GM13976 (cell line): ENCODE measurements at regions not wholly inside any gene's neighbourhood (a gene's known extent, or its start where the extent isn't known, plus 50 kb on each side); places are given as distances from the start of the nearest gene placed in this dataset.

Experiments
- DNase-seq: peaks from one replicate; pipeline ENCODE4 v3.0.0; 2012; ENCODE audit warnings: low spot score
- CTCF ChIP-seq: IDR thresholded peaks from 2 replicates; pipeline ENCODE4 v1.5.1; 2012; ENCODE audit warnings: borderline replicate concordance, mild to moderate bottlenecking; ENCODE audit not compliant: insufficient read depth; ENCODE audit errors: extremely low read depth, missing control alignments, control extremely low read depth
- in situ Hi-C: fragments of 300-500 bp; cut with MboI; formaldehyde crosslinking; loops from one replicate; pipeline ENCODE4 v1.12.0; 2022; ENCODE audit warnings: low sequenced_read_pairs, mixed read lengths, inconsistent platforms; ENCODE audit not compliant: unreplicated experiment

DNA sequence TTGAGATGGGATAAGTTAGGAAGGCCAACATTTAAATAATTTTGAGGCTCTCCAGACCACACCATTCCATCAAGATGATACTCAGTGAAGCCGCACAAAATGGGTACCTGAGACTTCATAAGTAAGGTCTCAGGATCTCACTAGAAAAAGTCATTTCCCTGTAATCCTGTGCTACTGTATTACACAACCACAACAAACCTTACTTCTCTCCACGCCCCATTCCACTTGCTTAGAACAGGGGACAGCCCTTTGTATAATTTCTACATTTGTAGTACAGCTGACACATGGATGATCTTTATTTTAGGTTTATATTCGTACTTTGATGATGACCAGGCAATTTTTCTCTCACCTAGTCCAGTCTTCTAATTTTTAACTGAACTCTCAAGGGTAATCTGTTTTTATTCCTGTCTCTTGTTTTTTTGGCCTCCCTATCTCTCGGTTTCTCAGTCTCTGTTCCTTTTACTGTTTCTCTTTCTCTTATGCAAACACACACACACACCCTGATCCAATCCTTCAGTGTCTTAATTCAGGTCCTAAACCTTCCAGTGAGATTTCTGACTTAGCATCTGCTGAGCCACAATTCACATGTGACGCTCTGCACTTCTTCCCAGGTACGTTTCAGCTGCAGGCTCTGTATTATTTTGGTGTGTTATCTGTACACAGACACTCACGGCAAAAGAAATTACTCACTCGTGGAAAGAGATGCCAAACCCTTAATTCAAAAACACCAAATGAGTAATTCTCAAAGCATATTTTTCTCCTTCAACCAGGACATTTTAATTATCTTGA lies 223.2 kb upstream of the THBS1 start:
- in situ Hi-C loops: no loop called here
- DNase-seq: no peak
- no peak for TF ChIP-seq CTCF

DNA sequence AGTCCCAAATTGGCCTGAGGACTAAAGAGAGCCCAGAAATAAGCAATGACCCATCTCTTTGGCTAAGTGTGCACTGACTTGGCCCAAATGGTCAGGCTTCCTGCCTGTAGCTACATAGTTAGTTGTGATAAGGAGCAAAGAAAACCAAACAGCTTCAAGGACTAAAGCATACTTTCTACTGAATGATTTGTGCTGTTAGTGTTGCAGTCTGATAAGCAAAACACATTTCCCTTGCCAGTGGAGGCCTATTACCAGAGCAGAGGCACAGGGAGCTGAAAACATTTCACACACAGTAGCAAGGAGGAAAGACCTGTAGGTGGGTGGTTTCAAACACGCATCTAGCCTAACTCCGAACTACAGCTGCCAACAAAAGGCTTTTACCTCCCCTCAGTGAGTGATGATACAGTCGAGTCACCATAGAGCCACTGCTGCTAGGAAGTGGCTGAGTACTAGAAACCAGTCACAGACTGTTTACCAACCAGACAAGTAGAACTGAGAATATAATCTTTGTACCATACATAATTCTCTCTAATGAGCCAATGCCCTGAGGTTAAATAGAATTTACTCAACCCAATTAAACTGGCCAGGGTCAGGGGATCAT lies 222.3 kb upstream of the THBS1 start:
- DNase-seq: no peak
- in situ Hi-C loops: no loop called here
- no peak for TF ChIP-seq CTCF

DNA sequence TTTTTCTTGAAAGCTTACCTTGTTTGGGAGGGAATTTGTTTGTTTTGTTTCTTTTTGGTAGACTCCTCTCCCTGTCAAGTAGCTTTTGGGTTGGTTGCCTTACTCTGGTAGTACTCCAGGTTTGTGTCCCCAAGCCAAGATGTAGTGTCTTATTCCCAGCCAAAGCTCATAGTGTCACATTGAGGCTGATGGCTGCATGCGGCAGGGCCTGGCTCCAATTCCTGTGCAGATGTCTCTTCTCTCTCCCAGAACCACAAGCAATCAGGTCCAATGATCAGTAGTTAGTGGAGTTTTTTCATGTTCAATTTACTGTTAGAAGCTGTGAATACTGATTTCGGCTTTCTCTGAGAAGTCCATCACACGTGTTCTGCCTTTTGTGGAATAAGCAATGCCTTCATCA lies 221.1 kb upstream of the THBS1 start:
- no peak for TF ChIP-seq CTCF
- in situ Hi-C loops: no loop called here
- no peak for DNase-seq

- TF ChIP-seq CTCF: no peak
- in situ Hi-C loops: no loop called here
- DNase-seq: no peak
Observed at GRCh38 chr15:39360452-39360851, 220.4 kb upstream of the THBS1 start.

DNA sequence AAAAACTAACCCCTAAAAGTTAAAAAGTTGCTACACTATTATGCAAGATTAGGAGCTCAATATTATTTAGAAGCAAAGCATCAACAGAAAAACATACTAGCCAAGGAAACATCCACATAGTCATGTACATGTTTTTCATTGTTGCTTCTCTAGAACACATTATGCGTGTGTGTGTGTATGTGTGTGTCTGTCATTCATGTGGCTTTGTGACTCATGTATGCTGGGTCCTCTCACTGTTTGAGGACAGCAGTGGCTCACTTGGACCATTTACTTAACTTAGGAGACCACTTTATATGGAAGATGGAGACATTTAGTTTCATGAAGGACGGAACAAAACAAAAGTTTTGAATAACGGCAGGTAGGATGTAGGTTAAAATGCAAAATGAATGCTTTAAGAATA lies 219.4 kb upstream of the THBS1 start:
- in situ Hi-C loops: no loop called here
- TF ChIP-seq CTCF: no peak
- no peak for DNase-seq

DNA sequence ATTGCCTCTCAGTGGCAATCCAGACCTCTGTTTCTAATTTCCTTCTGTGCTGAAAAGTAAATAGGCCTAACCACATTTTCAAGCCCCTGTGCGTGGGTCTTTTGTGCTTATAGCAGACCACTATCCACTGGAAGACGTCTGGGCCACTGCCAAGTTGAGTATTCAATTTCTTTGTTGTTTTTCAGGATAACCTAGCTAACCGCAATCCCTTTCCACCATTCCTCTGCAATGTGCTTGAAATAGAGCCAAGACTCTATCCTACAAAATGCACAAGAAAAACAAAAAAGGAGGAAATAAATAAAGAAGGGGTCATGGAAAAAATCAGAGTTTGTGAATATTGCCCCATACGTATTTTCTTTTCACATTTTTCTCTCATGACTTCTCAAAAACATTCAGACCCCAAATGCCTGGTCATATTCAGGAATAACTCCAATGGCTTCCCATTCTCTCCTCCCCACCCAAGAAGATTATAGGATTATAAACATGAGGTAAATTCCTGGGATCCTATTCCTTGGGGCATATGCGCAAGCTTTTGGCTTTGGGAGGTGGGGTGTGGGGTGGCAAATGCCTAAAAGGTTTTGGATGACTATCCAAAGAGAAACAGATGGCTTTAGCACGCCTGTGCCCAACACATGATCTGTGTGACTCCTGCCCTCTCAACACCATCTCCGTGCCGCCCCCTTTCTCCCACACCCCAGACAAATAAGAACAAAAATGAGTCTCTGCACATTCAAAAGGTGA lies 217.9 kb upstream of the THBS1 start:
- in situ Hi-C loops: no loop called here
- DNase-seq: no peak
- TF ChIP-seq CTCF: no peak
